Thyroid gland (tissue), 4 donors: ENCODE measurements at regions not wholly inside any gene's neighbourhood (a gene's known extent, or its start where the extent isn't known, plus 50 kb on each side); places are given as distances from the start of the nearest gene placed in this dataset.

Experiments used
- CTCF ChIP-seq, 6 experiments: fragments of 200-600 bp in 3 of 6; fragments of 450-650 bp in 3 of 6; sonication (generic) in 3 of 6; IDR thresholded peaks; one replicate each; pipeline ENCODE4 v1.5.1; 2016 to 2019; ENCODE audit warnings: antibody characterized with exemption in 6 of 6, mild to moderate bottlenecking in 2 of 6, inconsistent platforms in 1 of 6, moderate library complexity in 1 of 6
- POLR2A ChIP-seq, 2 donors: fragments of 450-650 bp; IDR thresholded peaks; one replicate each; pipeline ENCODE4 v1.6.1; 2017; ENCODE audit warnings: antibody characterized with exemption in 2 of 2, mild to moderate bottlenecking in 2 of 2, moderate library complexity in 1 of 2

- TF ChIP-seq CTCF (IDR thresholded peaks at IDR 0.05) (peak in 2 of 6 experiments; percentile 15 to 16), POLR2A (IDR thresholded peaks at IDR 0.05) (no peak)
These were observed 293.9 kb downstream of the SNX13 start for GRCh38 chr7:17646253-17646956.
